KG1 (cell line): ENCODE measurements at regions not wholly inside any gene's neighbourhood (a gene's known extent, or its start where the extent isn't known, plus 50 kb on each side); places are given as distances from the start of the nearest gene placed in this dataset.

Experiments used
- DNase-seq: peaks from one replicate; lab custom pipeline; 2025; lab: John Stamatoyannopoulos, UW

DNA sequence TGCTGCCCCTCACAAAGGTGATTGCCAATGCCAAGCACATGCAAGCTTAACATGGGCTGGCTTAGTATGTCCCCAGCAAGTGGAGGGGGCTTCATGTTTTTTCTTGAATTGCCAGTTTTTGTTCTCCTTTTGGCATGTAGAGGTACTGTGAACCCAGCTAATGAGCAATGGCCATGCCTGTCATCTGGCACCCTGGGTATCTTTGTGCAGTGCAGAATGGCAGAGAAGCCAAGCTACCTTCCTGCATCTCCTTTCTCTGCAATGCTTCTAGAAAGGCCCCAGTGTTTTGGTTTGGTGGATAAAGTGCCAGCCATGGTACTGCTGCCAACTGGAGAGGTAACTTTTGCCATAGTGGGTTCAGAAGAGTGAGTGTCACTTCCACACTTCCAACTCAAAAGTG, 576.9 kb downstream of the CMPK2 start:
- no peak for DNase-seq

DNA sequence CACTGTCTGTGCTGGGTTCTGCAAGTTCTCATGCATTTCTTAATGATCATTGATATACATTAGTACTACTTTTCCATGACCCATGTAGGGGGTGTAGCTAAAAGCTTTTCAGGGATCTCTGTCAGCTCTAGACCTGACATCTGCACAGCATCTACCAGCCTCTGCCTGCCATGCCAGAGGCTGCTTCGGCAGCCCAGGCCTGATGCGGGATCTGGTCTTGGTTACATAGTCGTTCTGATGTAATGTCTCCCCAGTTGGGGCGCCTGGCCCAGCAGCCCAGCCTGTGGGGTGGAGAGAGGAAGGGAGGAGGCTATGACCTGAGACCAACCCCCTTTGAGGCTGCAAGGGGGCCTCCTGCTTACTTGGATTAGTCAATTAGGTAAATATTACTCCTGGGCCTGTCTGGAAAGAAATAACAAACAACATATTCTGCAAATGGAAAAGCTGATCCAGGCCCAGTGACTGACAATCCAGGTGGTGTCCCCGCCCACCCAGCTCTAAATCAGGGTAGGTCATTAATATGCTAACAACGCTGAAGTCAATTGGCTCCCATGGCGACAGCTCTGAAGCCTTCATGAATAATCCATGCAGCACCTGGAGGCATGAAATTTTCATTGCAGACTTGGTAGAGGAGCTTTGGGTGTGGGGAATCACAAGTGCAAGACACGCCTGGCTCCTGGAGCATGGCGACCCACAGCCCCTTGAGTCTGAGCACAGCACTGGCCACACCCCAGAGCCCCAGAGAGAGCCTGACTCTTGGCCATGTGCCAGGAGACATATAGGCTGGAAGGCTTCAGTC, 575.3 kb downstream of the CMPK2 start:
- DNase-seq, result no peak

DNA sequence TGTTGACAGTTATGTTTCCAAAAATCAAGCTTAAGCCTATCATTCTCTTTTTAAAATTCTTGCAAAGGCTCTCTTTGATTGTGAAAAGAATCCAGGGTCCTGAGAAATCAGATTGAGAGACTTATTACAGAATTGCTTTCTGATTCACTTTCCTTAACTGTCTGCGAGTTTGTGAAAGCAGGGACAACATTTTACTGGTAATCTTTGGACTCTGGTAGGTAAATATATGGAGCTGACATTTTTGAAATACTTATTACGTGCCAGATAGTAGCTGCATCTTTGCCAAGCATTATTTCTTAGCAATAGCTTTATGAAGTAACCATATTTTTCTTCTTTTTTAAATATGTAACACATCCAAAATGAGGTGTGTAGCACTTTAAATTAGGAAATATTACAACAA, 570.9 kb downstream of the CMPK2 start:
- no peak for DNase-seq

DNA sequence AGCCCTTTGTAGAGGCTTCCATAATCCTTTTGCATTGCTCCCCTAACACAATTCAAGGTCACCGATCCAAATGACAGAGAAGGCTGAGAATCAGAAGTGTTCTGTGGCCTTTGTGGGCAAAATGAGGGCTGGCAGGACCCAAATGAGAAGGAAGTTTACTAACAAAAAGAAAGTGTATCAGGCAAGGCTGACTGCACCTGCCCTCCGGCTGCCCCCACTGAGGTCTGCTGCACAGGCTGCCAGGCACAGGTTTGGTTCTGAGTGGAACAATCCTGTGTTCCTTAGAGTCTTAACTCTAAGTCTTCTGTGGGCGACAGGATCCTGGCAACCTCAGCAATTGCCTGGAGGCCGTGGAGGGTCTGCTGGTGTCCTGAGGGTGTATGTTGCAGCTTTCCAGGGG, 568.5 kb downstream of the CMPK2 start:
- no peak for DNase-seq

DNA sequence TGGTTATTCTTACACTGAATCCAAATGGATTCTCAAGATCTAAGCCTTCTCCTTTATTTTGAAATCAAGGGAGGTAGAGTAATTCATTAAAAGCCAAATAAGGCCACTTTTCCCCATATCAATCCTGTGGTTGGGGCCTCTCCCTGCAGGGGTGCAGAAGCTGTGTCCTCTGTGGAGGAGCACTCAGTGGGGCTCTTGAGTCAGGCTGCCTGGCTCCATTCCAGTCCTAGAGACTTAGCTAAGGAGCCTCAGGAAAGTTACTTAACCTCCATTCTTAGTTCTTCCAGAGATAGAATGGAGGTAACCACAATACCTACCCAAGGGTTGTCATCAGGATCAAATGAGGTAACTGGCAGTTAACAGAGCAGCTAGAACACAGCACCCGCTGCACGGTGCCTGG, 564.3 kb downstream of the CMPK2 start:
- DNase-seq, result no peak

DNA sequence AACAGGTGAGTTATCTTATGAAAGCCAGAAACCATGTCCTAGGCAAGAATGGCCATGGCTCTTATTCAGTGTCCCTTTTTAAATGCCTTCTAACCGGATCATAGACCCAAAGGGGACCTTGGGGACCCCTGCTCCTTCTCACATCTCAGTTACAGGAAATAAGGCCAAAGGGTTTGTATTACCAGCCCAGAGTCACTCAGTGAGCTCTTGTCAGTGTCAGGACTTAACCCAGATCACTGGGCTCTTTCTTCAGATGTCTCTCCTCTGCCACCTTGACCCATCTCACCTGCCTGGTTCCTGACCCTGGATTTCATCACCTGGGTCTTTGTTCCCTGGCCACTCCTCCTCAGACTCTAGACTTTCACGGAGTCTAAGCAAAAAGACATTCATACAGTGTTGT, 556.7 kb downstream of the CMPK2 start:
- DNase-seq, result no peak

DNA sequence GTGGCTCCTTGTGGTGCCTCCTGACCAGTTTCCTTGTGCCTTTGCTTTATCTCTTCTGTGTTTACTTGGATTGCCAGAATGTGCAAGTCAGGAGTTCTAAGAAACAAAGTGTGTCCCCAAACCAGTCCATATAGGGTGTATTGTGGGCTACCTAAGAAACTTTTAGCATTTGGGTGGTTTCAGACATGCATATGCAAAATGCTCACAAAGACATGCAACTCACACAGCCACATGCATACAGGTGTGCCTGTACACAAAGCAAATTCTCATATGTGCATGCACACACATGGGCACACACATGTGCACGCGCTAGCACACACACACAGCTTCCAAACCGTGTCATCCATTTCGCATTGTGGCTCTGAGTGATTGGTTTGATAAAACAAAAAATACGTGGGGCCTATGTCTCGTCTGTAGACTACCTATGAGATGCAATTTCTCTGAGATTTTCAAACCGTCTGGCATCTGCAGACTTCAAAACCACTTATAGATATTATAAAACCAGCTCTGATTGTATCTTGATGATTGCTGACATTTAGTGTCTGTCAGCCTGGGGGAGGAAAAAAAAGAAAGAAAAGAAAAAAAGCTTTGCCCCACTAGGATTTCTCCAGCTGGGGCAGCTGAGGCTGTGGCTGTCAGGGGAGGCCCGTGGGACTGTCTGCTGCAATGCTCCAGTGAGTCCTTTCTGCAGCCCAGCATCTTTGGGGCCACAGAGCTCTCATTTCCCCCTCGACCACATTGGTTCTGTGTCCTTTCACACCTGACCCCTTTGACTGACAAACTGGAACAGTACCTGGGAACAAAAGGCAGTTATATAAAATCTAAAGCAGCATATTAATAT, 556.1 kb downstream of the CMPK2 start:
- no peak for DNase-seq

DNA sequence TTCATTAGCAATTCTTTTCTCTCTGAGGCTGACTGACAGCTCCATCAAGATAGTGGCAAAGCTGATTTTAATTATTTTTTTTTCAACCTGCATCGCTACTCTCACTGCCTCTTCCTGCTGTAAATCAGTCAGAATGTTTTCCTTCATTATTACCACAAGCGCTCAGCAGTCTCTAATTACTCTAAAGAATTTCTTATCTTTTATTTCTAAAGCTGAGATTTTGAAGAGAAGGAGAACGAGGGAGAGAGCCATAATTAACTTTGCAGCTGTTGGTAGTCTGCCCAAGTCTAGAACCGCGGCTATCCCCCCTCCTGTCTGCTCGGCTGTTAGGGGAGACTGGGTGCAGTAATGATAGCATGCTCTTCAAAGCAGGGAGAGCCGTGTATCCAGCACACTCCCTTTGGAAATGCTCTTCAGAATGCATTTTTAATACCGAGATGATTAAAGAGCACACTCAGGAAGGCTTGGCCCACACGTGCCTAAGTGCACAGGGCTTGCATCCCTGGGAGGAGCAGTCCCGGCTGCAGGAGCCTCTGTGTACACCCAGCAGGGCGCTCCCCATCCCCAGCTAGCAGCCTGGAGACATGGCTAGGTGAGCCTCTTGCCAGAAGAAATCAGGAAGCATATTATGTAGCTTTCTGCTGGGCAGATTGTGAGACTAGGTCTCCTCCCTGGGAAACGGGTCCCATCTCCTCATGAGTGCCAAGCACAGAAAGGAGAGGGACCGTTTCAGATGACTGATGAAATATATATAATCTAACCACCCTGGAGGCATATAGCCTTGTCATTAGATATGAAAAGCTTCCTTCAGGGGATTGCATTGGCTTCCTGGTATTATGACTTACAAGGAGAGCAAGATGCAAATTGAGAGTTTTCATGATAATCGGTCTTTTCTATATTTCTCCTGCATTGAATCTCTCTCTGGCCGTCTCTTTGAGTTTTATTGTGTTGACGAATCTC, 555.2 kb downstream of the CMPK2 start:
- DNase-seq, result no peak

DNA sequence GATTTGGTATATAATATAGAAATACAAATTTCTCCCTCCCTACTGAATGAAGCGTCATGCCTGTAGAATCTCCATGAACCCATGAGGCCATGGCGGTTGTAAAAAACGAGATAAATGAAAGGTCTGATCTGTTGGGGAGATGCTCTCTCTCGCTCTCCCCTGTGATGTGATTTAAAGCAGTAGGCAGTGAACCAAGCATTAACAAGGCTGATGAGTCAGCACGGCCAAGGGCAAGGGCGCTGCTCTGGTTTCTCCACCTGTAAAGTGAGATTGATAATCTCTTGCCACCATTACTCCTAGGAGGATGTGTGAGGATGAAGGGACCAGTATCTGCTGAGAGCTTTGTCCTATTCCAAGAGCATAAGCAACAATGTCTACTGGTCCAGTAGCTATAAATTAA, 553.3 kb downstream of the CMPK2 start:
- no peak for DNase-seq

DNA sequence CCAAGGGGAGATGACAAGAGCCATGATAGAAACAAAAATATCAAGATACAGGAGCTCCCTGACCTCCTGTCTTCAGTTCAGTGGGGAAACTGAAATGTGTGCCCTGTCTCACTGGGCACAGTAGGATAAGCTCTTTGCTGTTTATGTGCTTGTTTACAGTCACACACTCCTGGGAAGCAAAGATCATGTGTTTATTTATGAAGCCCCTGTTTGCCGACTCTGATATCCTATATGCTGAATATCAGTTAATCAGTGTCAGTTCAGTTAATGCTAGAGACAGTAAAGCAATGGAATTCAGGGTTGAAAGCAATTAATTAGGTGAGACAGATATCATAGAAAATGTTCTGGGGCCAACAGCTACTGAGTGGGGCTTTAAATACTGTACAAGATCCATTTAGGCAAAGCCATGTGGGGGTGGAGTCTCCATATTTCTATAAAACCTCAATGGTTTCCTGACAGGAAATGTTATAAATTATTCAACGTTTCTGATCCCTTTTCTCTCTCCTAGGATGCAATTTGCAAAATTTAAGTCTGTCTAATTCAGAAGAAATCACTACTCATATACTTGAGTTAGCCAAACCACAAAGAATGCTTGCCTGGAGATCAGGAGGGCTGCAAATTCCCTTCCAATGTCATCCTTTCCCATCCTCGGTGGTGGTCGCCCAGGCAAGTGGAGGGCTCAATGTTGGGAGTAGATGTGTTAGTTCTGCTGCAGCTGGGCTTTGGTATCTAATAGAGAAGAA, 551.3 kb downstream of the CMPK2 start:
- no peak for DNase-seq

DNA sequence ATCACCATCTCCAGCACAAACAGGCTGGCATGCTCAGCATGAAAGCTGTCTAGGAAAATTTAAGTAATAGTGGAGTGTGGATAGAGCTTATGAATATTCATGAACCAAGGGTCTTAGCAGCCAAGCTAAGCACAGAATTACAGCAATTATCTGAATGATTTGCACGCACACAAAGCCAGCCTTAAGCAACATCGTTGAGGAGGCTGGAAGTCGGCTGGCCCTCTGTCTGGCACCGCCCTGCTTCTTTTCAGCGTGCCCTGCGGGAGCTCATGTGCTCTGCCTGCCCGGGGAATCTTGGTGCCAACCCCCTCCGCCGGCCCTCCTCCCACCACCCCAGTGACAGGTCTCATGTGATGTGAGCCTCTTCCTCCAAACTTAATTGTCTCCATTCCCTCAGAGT, 540.1 kb downstream of the CMPK2 start:
- DNase-seq, result no peak

DNA sequence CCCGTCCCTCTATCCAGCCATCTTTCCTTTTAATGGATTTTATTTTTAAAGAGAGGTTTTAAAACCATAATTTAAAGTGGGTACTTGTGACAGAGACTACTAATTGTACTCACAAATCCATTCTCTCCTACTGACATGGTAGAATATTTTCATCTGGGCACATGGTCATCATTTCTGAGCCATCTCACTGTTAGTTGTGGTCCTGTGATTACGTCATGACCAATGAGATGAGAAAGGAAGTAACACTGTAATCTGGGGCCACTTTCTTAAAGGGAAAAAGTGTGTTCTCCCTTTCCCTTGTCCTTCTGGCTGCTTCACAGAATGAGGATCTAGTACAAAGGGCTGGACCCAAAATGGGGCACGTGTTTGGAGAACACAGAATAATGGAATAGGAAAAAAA, 538.7 kb downstream of the CMPK2 start:
- DNase-seq, result no peak

DNA sequence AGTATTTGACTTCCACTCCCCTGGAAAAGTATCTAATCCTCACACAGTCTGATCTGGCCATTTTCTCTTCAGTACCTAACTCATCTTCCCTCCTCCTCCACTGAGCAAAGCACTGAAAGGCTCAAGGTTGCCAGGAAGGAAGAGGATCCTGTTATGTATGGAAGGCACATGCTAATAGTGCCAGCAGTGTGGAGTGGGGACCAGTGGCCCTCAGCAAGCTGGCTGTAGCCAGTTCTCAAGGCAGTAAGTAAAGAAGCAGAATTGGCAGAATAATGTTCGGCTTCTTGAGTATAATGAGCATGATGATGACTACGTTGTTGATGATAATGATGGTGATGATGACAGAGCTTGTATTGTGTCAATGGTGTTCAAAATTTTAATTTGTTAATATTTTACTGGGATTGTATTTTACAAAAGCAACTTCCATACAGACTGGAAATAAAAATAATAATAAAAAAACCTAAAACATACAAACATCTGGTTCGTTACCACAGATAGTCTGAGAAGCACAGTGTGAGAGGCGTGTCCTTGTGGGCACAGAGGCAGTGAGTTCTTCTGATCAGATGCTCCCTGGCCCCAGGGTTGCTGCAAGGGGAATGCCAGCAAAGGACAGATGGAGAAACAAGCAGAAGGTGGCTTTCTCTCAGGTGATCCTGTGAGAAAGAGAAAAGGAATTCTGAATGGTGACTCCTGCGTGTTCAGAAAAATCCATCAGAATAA, 528.8 kb downstream of the CMPK2 start:
- DNase-seq, result no peak

DNA sequence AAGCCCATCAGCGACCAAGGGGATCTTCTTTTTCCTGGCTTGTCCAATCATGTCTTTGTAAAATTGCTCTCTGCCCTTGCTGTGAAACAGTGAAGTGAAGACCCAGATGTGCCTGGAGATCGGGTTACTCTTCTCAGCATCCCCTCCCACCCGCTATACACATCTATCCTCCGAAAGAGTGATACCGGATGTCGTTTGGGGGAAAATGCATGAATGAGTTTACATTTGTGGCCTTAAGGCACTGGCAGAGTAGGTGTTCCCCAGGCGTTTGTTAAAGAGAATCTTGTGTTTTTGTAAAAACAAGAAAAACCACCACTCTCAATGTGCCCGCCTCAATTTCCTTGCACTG, 528.3 kb downstream of the CMPK2 start:
- no peak for DNase-seq

DNA sequence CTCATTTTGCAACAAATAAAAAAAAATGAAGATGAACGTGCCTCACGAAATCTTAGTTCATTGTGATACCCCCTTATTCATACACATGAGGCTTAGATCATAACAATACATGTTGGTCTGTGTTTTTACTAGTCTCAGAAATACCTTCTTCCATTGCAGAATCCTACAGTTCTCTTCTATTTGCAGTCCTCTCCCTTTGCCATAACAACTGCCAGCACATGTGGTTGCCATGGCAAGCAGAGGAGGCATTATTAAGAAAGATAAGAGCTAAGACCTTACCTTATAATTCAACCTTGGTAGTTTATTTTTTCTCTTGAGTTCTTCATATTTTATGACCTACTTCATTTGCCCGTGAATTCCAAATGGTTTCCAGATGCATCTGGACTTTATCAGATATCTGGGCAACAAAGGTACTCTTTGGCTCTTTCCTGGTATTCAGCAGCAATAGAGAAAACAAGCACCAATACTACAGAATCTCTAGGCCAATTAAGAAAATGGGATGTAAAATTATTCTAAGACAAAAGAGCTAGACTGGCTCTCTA, 524.0 kb downstream of the CMPK2 start:
- DNase-seq, result no peak

DNA sequence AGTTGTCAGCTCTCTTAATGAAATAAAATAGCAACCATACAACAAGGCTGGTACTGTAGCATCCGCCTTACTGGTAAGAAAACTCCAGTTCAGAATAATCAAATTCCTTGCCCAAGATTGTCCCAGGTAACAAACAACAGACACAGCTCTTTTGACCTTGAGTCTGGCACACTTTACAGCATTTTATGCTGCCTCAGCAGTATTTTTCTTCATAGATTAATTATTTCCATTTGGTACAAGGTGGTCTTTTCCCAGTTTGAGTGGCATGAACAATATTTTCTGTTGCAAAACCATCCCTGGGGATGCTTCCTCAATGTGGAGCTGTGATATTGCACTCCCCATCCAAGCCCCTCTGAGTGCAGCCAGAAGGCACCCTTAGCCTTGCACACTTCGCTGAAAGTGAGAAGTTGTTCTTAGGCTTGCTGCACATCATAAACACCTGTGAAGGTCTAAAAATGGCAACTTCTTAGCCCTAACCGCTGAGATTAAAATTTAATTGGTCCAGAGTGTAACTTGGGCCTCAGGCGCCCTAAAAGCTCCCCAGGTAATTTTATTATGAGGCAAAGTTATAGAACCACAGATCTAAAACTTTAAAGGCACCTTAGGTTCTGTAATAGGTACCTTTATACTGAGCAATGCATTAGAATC, 523.3 kb downstream of the CMPK2 start:
- no peak for DNase-seq

DNA sequence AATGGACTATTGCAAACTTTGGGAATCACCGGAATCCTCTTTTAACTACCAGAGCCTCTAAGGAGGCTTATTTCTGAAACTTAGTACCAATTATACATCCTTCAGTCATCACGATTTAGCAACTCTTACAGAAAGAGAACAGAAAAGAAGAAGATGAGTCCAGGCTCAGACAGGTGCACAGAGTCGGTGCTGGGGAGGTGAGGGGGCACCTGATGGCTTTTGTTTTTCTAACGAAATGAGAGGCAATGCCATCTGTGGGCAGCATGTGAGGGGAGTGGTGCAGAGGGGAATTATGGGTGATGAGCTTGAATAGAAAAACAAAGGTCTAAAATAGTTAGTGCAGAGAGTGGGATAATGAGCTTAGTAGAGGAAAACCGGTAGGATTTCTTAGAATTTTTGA, 522.6 kb downstream of the CMPK2 start:
- no peak for DNase-seq

DNA sequence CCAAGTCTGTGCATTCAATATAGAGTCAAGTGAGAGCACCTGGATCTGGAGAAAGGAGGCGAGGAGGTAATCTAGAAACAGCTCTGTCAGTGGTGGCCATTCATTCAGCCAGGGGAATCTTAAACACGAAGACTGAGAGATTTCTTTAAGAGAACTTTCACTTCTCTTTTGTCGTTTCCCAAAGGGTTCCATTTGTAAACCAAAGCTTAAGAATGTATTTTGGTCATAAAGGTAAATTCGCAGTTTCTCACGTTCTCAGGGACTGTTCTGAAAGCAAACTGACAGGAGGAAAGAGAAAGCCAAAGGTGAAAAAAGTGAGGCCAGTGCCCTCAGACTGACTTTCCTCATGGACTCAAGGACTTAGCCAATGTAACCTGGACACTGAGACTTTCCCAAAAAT, 513.5 kb downstream of the CMPK2 start:
- no peak for DNase-seq

DNA sequence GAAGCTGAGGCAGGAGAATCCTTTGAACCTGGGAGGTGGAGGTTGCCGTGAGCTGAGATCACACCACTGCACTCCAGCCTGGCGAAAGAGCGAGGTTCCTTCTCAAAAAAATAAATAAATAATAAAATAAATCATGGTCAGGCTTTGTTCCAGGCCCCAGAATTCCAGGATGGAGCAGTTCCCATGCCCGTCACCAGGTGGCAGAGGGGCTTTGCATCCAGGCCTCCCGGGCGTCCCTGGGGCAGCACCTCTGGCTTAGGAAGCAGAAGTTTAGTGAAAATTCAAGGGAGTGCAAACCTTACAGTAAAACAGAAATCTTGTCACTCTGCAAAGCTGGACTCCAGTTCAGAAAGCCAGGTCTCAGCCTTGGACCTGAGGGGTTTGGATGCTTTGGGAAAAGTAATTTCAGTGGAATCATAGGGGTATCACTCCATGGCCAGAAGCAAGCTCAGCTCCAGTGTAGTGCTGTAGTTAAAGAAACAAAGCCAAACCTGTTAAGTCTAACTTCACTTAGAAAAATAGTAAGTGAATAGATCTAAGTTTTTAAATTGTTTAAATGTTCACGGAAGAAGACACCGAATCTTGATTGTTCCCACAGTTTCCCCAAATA, 512.7 kb downstream of the CMPK2 start:
- DNase-seq, result no peak

DNA sequence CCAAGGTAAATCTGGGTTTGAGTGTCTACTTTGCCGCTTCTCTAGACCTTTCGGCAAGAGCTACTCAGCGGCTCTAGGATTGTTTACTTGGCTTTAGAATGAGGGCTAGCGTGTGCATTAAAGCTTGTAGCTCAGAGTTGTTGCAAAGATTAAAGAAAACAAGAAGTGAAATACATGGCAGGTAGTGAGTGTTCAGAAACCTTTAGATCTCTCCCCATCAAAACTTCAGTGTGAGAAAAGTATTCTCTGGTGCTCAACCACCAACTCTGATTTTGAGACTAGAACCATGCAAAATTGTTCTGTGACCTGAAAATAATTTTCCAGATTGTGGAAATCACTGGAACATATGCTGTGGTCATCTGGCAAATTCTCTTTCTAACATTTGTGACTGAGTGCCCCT, 512.0 kb downstream of the CMPK2 start:
- no peak for DNase-seq
